ENCODE measurements at regions not wholly inside any gene's neighbourhood (a gene's known extent, or its start where the extent isn't known, plus 50 kb on each side); places are given as distances from the start of the nearest gene placed in this dataset.

GRCh38 chr1:163558162-163558561 lies 236.4 kb downstream of the NUF2 start:
- Histone ChIP-seq H4K91ac (ENCODE audit: insufficient read depth, low read depth, low read length) (no peak overlapping the region), H3K9me1 (ENCODE audit: insufficient read depth, low read length) (no peaks in the 10 kb centered on the region), H3K56ac (ENCODE audit: extremely low read depth, insufficient read depth, low read length) (no peak overlapping the region), H4K5ac (ENCODE audit: low read depth, low read length) (no peak overlapping the region), H2AK5ac (ENCODE audit: low read depth, low read length) (no peak overlapping the region), H3K23ac (ENCODE audit: low read depth, low read length) (no peak overlapping the region), H3K4ac (ENCODE audit: low read depth, low read length) (no peak overlapping the region), H4K20me1 (ENCODE audit: insufficient read depth, low read length) (no peaks in the 10 kb centered on the region), H3K14ac (replicated peaks; ENCODE audit: low read depth, low read length) (no peak overlapping the region), H3K9me3 (ENCODE audit: control insufficient read depth, insufficient read depth, low read length) (no peaks in the 10 kb centered on the region), H3K4me1 (ENCODE audit: control insufficient read depth, insufficient read depth, low read length) (no peaks in the 10 kb centered on the region), H4K8ac (ENCODE audit: low read depth in 2 of 2, low read length in 2 of 2) (no peak overlapping the region), H2AFZ (replicated peaks; ENCODE audit: low read length, poor library complexity) (no peak overlapping the region), H2AK9ac (replicated peaks; ENCODE audit: low read depth, low read length, poor library complexity) (no peak overlapping the region), H3K79me1 (ENCODE audit: low read depth in 1 of 2, low read length in 2 of 2) (no peaks in the 10 kb centered on the region), H3K9ac (ENCODE audit: low read depth, low read length) (no peak overlapping the region), H3K27ac (ENCODE audit: insufficient read depth, low read length) (no peak overlapping the region), H3K4me3 (ENCODE audit: insufficient read depth, low read depth, low read length) (no peak overlapping the region), H2BK20ac (ENCODE audit: low read depth, low read length) (no peak overlapping the region), H3K27me3 (ENCODE audit: control insufficient read depth, insufficient read depth, low read length) (no peaks in the 10 kb centered on the region), H3K36me3 (ENCODE audit: control insufficient read depth, insufficient read depth, low read length) (no peaks in the 10 kb centered on the region), H3K4me2 (ENCODE audit: low read depth, low read length) (no peak overlapping the region), H2BK5ac (ENCODE audit: low read depth, low read length, poor library complexity, severe bottlenecking) (no peak overlapping the region), H2BK15ac (ENCODE audit: low read depth, low read length) (no peak overlapping the region), H2BK120ac (ENCODE audit: low read depth, low read length) (no peak overlapping the region), H3K18ac (ENCODE audit: low read depth, low read length) (no peak overlapping the region)
- WGBS, 2 experiments (ENCODE audit: extremely low coverage in 2 of 2, insufficient read length in 1 of 2), result 33% methylated on average over 1 of the region's 3 CpGs; no CpG with 5 or more reads in 1 of the 2 experiments
- ChIA-PET CTCF (no interaction called here), POLR2A (ENCODE audit: unreplicated experiment) (no interaction called here)
- DNase-seq (no peak), ATAC-seq (ENCODE audit: low read depth) (no peak)
- dilution Hi-C loops (cut with HindIII; ENCODE audit: low sequenced_read_pairs, unreplicated experiment), result no loop called here
- intact Hi-C loops (cut with micrococcal nuclease), result no loop called here
- TF ChIP-seq CHD1 (IDR thresholded peaks at IDR 0.05; ENCODE audit: low read depth, low read length), result no peak
- no TSS peak for BruUV-seq (replicated peaks)
- in situ Hi-C loops (cut with MboI; ENCODE audit: low sequenced_read_pairs), result no loop called here

All from IMR-90 (cell line).